ENCODE measurements at regions not wholly inside any gene's neighbourhood (a gene's known extent, or its start where the extent isn't known, plus 50 kb on each side); places are given as distances from the start of the nearest gene placed in this dataset.

- Histone ChIP-seq H3K27me3 (ENCODE audit: control insufficient read depth, insufficient read depth, low read length) (peaks cover 1% of the 10 kb centered on the region; the same call in 1 of the 2 replicates), H3K36me3 (ENCODE audit: control insufficient read depth, insufficient read depth, low read length) (no peaks in the 10 kb centered on the region), H3K4me3 (ENCODE audit: low read depth, low read length) (no peak overlapping the region)
- no peak for DNase-seq (ENCODE audit: low read depth)
- POLR2A ChIA-PET: no interaction called here
- no peak for TF ChIP-seq CTCF (IDR thresholded peaks at IDR 0.05; ENCODE audit: insufficient read depth, low read depth, low read length)
- CTCF ChIA-PET: interaction anchor here (1.2 kb wide), 1 partner anchor 11 kb away, joined by 3 read pairs; no protein-coding TSS in a partner anchor
Measured at GRCh38 chr1:22376546-22376945, 75.1 kb upstream of the ZBTB40 start.

GRCh38 chr1:22376976-22377375 is 74.7 kb upstream of the ZBTB40 start:
- H3K36me3 ChIP-seq (ENCODE audit: control insufficient read depth, insufficient read depth, low read length): no peaks in the 10 kb centered on the region
- ChIA-PET CTCF (no interaction called here), POLR2A (no interaction called here)
- no peak for TF ChIP-seq CTCF (IDR thresholded peaks at IDR 0.05; ENCODE audit: insufficient read depth, low read depth, low read length)
- DNase-seq (ENCODE audit: low read depth): no peak
- peaks cover 1% of the 10 kb centered on the region; the same call in 1 of the 2 replicates for H3K27me3 ChIP-seq (ENCODE audit: control insufficient read depth, insufficient read depth, low read length)
- H3K4me3 ChIP-seq (ENCODE audit: low read depth, low read length): no peak overlapping the region

GRCh38 chr1:22379566-22379965 is 72.1 kb upstream of the ZBTB40 start:
- H3K4me3 ChIP-seq (ENCODE audit: low read depth, low read length): no peak overlapping the region
- TF ChIP-seq CTCF (IDR thresholded peaks at IDR 0.05; ENCODE audit: insufficient read depth, low read depth, low read length): no peak
- POLR2A ChIA-PET: no interaction called here

GRCh38 chr1:22380024-22380785 is 71.4 kb upstream of the ZBTB40 start:
- Histone ChIP-seq H3K36me3 (ENCODE audit: control insufficient read depth, insufficient read depth, low read length) (no peaks in the 10 kb centered on the region), H3K4me3 (ENCODE audit: low read depth, low read length) (no peak overlapping the region), H3K27me3 (ENCODE audit: control insufficient read depth, insufficient read depth, low read length) (peaks cover 1% of the 10 kb centered on the region; the same call in 1 of the 2 replicates)
- CTCF ChIA-PET: interaction anchor here (1.6 kb wide), 1 partner anchor 16 kb away, joined by 4 read pairs; no protein-coding TSS in a partner anchor
- POLR2A ChIA-PET: no interaction called here
- TF ChIP-seq CTCF (IDR thresholded peaks at IDR 0.05; ENCODE audit: insufficient read depth, low read depth, low read length): no peak
- DNase-seq (ENCODE audit: low read depth): no peak

More at GRCh38 chr1:22379566-22379965, 72.1 kb upstream of the ZBTB40 start:
- H3K27me3 ChIP-seq (ENCODE audit: control insufficient read depth, insufficient read depth, low read length): peaks cover 1% of the 10 kb centered on the region; the same call in 1 of the 2 replicates
- CTCF ChIA-PET: interaction anchor here (1.6 kb wide), 1 partner anchor 15 kb away, joined by 4 read pairs; no protein-coding TSS in a partner anchor
- no peaks in the 10 kb centered on the region for H3K36me3 ChIP-seq (ENCODE audit: control insufficient read depth, insufficient read depth, low read length)
- peak; percentile 54 for DNase-seq (ENCODE audit: low read depth)

GRCh38 chr1:22383526-22384294 is 67.9 kb upstream of the ZBTB40 start:
- POLR2A ChIA-PET: no interaction called here
- H3K27me3 ChIP-seq (ENCODE audit: control insufficient read depth, insufficient read depth, low read length): no peaks in the 10 kb centered on the region
- DNase-seq (ENCODE audit: low read depth): no peak
- CTCF ChIA-PET: interaction anchor here (1.3 kb wide), 1 partner anchor 45 kb away, joined by 3 read pairs; no protein-coding TSS in a partner anchor
- H3K36me3 ChIP-seq (ENCODE audit: control insufficient read depth, insufficient read depth, low read length): no peaks in the 10 kb centered on the region
- no peak overlapping the region for H3K4me3 ChIP-seq (ENCODE audit: low read depth, low read length)
- TF ChIP-seq CTCF (IDR thresholded peaks at IDR 0.05; ENCODE audit: insufficient read depth, low read depth, low read length): no peak

All from BJ (cell line).